H1 (cell line): ENCODE measurements at regions not wholly inside any gene's neighbourhood (a gene's known extent, or its start where the extent isn't known, plus 50 kb on each side); places are given as distances from the start of the nearest gene placed in this dataset.

ENCODE experiments used
- CTCF ChIA-PET: fragments of 300-600 bp; sonication (Branson Sonifier 250); formaldehyde crosslinking; loops from one replicate; lab custom pipeline; 2021; ENCODE audit not compliant: partially characterized antibody; lab: Charles Lee
- POLR2A ChIA-PET: fragments of 300-600 bp; sonication (Branson Sonifier 250); formaldehyde crosslinking; loops from one replicate; lab custom pipeline; 2021; ENCODE audit warnings: inconsistent platforms; ENCODE audit not compliant: partially characterized antibody; lab: Charles Lee
- DNase-seq, 2 experiments: peaks; one replicate each; pipeline versions ENCODE4 v3.0.0 to v3.0.0-alpha.2; 2010 to 2022; ENCODE audit warnings: low spot score in 2 of 2, low read depth in 1 of 2, mixed read lengths in 1 of 2
- FAIRE-seq: peaks from 2 replicates; lab custom pipeline; 2011; peaks lifted over from hg19 to GRCh38; lab: Jason Lieb, UNC
- H2AFZ ChIP-seq: 2 replicates; pipeline ENCODE4 v1.8.1; 2012; ENCODE audit warnings: low read length, inconsistent platforms
- H2AK5ac ChIP-seq: 2 replicates; pipeline ENCODE4 v1.6.1; 2013; ENCODE audit warnings: low read depth, low read length
- H2BK120ac ChIP-seq: replicated peaks from 2 replicates; pipeline ENCODE3; 2013; ENCODE audit warnings: low read depth, low read length, inconsistent platforms
- H2BK12ac ChIP-seq: 2 replicates; pipeline ENCODE4 v1.6.1; 2013; ENCODE audit warnings: low read depth, low read length
- H2BK15ac ChIP-seq: 2 replicates; pipeline ENCODE4 v1.6.1; 2013; ENCODE audit warnings: low read length
- H2BK20ac ChIP-seq: 2 replicates; pipeline ENCODE4 v1.6.1; 2013; ENCODE audit warnings: low read length
- H2BK5ac ChIP-seq: 2 replicates; pipeline ENCODE4 v1.6.1; 2013; ENCODE audit warnings: low read depth, low read length
- H3K14ac ChIP-seq: 2 replicates; pipeline ENCODE4 v1.6.1; 2013; ENCODE audit warnings: inconsistent platforms; ENCODE audit not compliant: insufficient read length
- H3K18ac ChIP-seq: 2 replicates; pipeline ENCODE4 v1.6.1; 2013; ENCODE audit warnings: low read length; ENCODE audit errors: extremely low read depth
- H3K23ac ChIP-seq: 2 replicates; pipeline ENCODE4 v1.6.1; 2013; ENCODE audit warnings: inconsistent platforms; ENCODE audit not compliant: insufficient read length
- H3K23me2 ChIP-seq: 2 replicates; pipeline ENCODE4 v1.6.1; 2013; ENCODE audit warnings: low read depth, low read length
- H3K27ac ChIP-seq: 2 replicates; pipeline ENCODE4 v1.6.1; 2011; ENCODE audit warnings: low read depth, low read length, inconsistent platforms
- H3K27me3 ChIP-seq, 4 experiments: replicated peaks in 1 of 4; 1 replicate in 1 of 4; 2 replicates in 3 of 4; pipeline versions ENCODE4 v1.6.1 to v1.8.1; 2011 to 2013; ENCODE audit warnings: low read length in 3 of 4, mild to moderate bottlenecking in 3 of 4, inconsistent platforms in 2 of 4, mixed read lengths in 2 of 4, moderate library complexity in 1 of 4; ENCODE audit not compliant: control insufficient read depth in 3 of 4, insufficient read depth in 3 of 4; ENCODE audit errors: extremely low read depth in 1 of 4
- H3K36me3 ChIP-seq, 4 experiments: 2 replicates each; pipeline versions ENCODE4 v1.6.1 to v1.8.1; 2011 to 2013; ENCODE audit warnings: mild to moderate bottlenecking in 4 of 4, low read length in 3 of 4, moderate library complexity in 2 of 4, control low read depth in 1 of 4, inconsistent platforms in 1 of 4; ENCODE audit not compliant: insufficient read depth in 4 of 4, control insufficient read depth in 2 of 4
- H3K4ac ChIP-seq: replicated peaks from 2 replicates; pipeline ENCODE3; 2013; ENCODE audit warnings: low read length, low read depth, mixed read lengths, inconsistent platforms; ENCODE audit not compliant: insufficient read length
- H3K4me1 ChIP-seq, 4 experiments: replicated peaks in 1 of 4; 1 replicate in 1 of 4; 2 replicates in 3 of 4; pipeline versions ENCODE4 v1.6.1 to v1.8.1; 2011 to 2013; ENCODE audit warnings: low read length in 3 of 4, inconsistent platforms in 2 of 4, mixed read lengths in 1 of 4; ENCODE audit not compliant: insufficient read depth in 4 of 4, control insufficient read depth in 3 of 4
- H3K4me2 ChIP-seq, 2 experiments: 2 replicates each; pipeline versions ENCODE4 v1.6.1 to v1.8.1; 2011 to 2013; ENCODE audit warnings: low read depth in 2 of 2, low read length in 2 of 2, control low read depth in 1 of 2, inconsistent platforms in 1 of 2, mild to moderate bottlenecking in 1 of 2; ENCODE audit not compliant: insufficient read depth in 1 of 2
- H3K4me3 ChIP-seq, 4 experiments: fragments of 200-600, 300-600 bp in 1 of 4; sonication (generic), shearing (Covaris generic), sonication (Bioruptor Twin) in 1 of 4; 2 replicates each; pipeline versions ENCODE4 v1.5.1 to v1.8.1; 2011 to 2016; ENCODE audit warnings: low read length in 4 of 4, low read depth in 3 of 4, control low read depth in 2 of 4, inconsistent platforms in 2 of 4, mild to moderate bottlenecking in 2 of 4, mixed read lengths in 1 of 4, moderate library complexity in 1 of 4; ENCODE audit not compliant: insufficient read depth in 2 of 4; ENCODE audit errors: extremely low read depth in 1 of 4
- H3K56ac ChIP-seq: replicated peaks from 2 replicates; pipeline ENCODE3; 2013; ENCODE audit warnings: low read depth, mild to moderate bottlenecking, mixed read lengths, low read length, inconsistent platforms; ENCODE audit not compliant: insufficient read length
- H3K79me1 ChIP-seq: 2 replicates; pipeline ENCODE4 v1.6.1; 2013; ENCODE audit warnings: low read depth, low read length, control low read depth
- H3K79me2 ChIP-seq, 2 experiments: 2 replicates each; pipeline versions ENCODE4 v1.6.1 to v1.8.1; 2012 to 2013; ENCODE audit warnings: low read length in 2 of 2, mild to moderate bottlenecking in 2 of 2, inconsistent platforms in 1 of 2; ENCODE audit not compliant: insufficient read depth in 2 of 2, control insufficient read depth in 1 of 2
- H3K9ac ChIP-seq, 4 experiments: replicated peaks in 1 of 4; 1 replicate in 1 of 4; 2 replicates in 3 of 4; pipeline versions ENCODE4 v1.6.1 to v1.8.1; 2011 to 2013; ENCODE audit warnings: low read depth in 3 of 4, low read length in 3 of 4, control low read depth in 2 of 4, mild to moderate bottlenecking in 2 of 4, moderate library complexity in 2 of 4, inconsistent platforms in 1 of 4; ENCODE audit errors: extremely low read depth in 1 of 4
- H3K9me3 ChIP-seq, 2 experiments: 2 replicates each; pipeline versions ENCODE4 v1.6.1 to v1.8.1; 2012 to 2013; ENCODE audit warnings: mild to moderate bottlenecking in 2 of 2, moderate library complexity in 2 of 2, control low read depth in 1 of 2, inconsistent platforms in 1 of 2, low read depth in 1 of 2, low read length in 1 of 2, mixed read lengths in 1 of 2; ENCODE audit not compliant: insufficient read depth in 2 of 2
- H4K20me1 ChIP-seq, 2 experiments: replicated peaks in 1 of 2; 2 replicates each; pipeline versions ENCODE3 to v1.8.1; 2011 to 2013; ENCODE audit warnings: inconsistent platforms in 2 of 2, low read length in 2 of 2, mild to moderate bottlenecking in 1 of 2; ENCODE audit not compliant: insufficient read depth in 2 of 2, control insufficient read depth in 1 of 2
- H4K5ac ChIP-seq: 2 replicates; pipeline ENCODE4 v1.6.1; 2013; ENCODE audit warnings: low read length, low read depth, mixed read lengths, inconsistent platforms; ENCODE audit not compliant: insufficient read length
- H4K8ac ChIP-seq: 2 replicates; pipeline ENCODE4 v1.8.0; 2013; ENCODE audit warnings: mild to moderate bottlenecking, moderate library complexity, low read length, inconsistent platforms; ENCODE audit not compliant: insufficient read depth; ENCODE audit errors: extremely low read depth
- H4K91ac ChIP-seq: replicated peaks from 2 replicates; pipeline ENCODE3; 2013; ENCODE audit warnings: low read length, mixed read lengths, inconsistent platforms; ENCODE audit not compliant: insufficient read length
- CREB1 ChIP-seq: IDR thresholded peaks from 2 replicates; pipeline ENCODE4 v1.6.1; 2012; ENCODE audit warnings: inconsistent platforms
- MAFK ChIP-seq: IDR thresholded peaks from 2 replicates; pipeline ENCODE4 v1.6.1; 2012; ENCODE audit warnings: low read depth, mild to moderate bottlenecking, improper control_type of control experiment, low read length
- RFX5 ChIP-seq: IDR thresholded peaks from 2 replicates; pipeline ENCODE4 v1.6.1; 2011; ENCODE audit warnings: low read depth, low read length, improper control_type of control experiment, borderline replicate concordance
- YY1 ChIP-seq: IDR thresholded peaks from 2 replicates; pipeline ENCODE4 v1.6.1; 2011; ENCODE audit warnings: low read depth, mild to moderate bottlenecking, low read length
- WGBS, 2 experiments: shearing (Covaris generic) in 1 of 2; methylation state at CpG; one replicate each; pipeline versions ENCODE4 v1.1.6 to v1.1.7; 2013 to 2015; ENCODE audit warnings: low lambda C conversion rate in 2 of 2, mixed read lengths in 2 of 2, inconsistent platforms in 1 of 2, low coverage in 1 of 2, missing lambda C conversion rate in 1 of 2; ENCODE audit not compliant: insufficient replicate concordance in 2 of 2, insufficient coverage in 1 of 2, insufficient read length in 1 of 2; ENCODE audit errors: extremely low coverage in 1 of 2, missing lambda C conversion rate in 1 of 2; 5-methylcytosine and 5-hydroxymethylcytosine counted together

DNA sequence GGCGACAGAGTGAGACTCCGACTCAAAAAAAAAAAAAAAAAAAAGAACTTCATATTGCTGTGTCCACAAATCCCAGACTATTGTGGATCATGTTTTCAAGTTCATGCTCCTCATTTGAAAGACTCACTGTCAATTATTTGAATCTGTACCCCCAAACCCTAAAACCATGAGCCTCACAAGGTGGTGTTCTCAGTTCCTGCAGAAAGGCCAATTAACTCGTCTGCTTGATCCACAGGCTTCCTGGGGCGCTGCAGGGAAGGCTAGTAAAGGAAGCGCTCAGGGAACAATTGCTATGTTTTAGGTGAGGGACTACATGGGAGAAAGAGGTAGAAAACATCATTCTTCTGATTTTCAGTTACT, 396.8 kb upstream of the NETO1 start:
- no peak overlapping the region for H3K9ac ChIP-seq
- H3K4ac ChIP-seq: no peak overlapping the region
- no peaks in the 10 kb centered on the region for H3K79me2 ChIP-seq
- no peak overlapping the region for H2BK5ac ChIP-seq
- H2BK12ac ChIP-seq: no peak overlapping the region
- H3K4me2 ChIP-seq: no peak overlapping the region
- no peaks in the 10 kb centered on the region for H4K20me1 ChIP-seq
- H3K14ac ChIP-seq: no peak overlapping the region
- H4K91ac ChIP-seq: no peak overlapping the region
- no peak overlapping the region for H3K18ac ChIP-seq
- H2BK15ac ChIP-seq: no peak overlapping the region
- H3K4me1 ChIP-seq: no peaks in the 10 kb centered on the region
- H2AK5ac ChIP-seq: no peak overlapping the region
- FAIRE-seq (no peak), DNase-seq (no peak)
- H2AFZ ChIP-seq: no peak overlapping the region
- H3K27ac ChIP-seq: no peak overlapping the region
- no peak overlapping the region for H4K5ac ChIP-seq
- no peaks in the 10 kb centered on the region for H3K79me1 ChIP-seq
- no peaks in the 10 kb centered on the region for H3K36me3 ChIP-seq
- no peak overlapping the region for H2BK120ac ChIP-seq
- POLR2A ChIA-PET: no interaction called here
- H3K23ac ChIP-seq: no peak overlapping the region
- 90% methylated on average over 3 of the region's 5 CpGs; no CpG with 5 or more reads in 1 of the 2 experiments for WGBS, 2 experiments
- H3K27me3 ChIP-seq: no peaks in the 10 kb centered on the region
- H3K9me3 ChIP-seq: no peaks in the 10 kb centered on the region
- no peak overlapping the region for H3K56ac ChIP-seq
- H4K8ac ChIP-seq: no peak overlapping the region
- TF ChIP-seq RFX5 (no peak), CREB1 (no peak), MAFK (no peak), YY1 (no peak)
- TF ChIP-seq, all 59 proteins: peak for 0
- CTCF ChIA-PET: no interaction called here
- no peak overlapping the region for H3K4me3 ChIP-seq
- no peaks in the 10 kb centered on the region for H3K23me2 ChIP-seq
- no peak overlapping the region for H2BK20ac ChIP-seq
